Kidney glomerular epithelial cell (primary cell): ENCODE measurements at regions not wholly inside any gene's neighbourhood (a gene's known extent, or its start where the extent isn't known, plus 50 kb on each side); places are given as distances from the start of the nearest gene placed in this dataset.
"Not testable (repeated sequence)": the region's sequence is repeated elsewhere in the genome, so short reads cannot be mapped to it uniquely, and the experiment has no call there.

Experiments
- DNase-seq: peaks from one replicate; lab custom pipeline; 2025; lab: John Stamatoyannopoulos, UW

DNA sequence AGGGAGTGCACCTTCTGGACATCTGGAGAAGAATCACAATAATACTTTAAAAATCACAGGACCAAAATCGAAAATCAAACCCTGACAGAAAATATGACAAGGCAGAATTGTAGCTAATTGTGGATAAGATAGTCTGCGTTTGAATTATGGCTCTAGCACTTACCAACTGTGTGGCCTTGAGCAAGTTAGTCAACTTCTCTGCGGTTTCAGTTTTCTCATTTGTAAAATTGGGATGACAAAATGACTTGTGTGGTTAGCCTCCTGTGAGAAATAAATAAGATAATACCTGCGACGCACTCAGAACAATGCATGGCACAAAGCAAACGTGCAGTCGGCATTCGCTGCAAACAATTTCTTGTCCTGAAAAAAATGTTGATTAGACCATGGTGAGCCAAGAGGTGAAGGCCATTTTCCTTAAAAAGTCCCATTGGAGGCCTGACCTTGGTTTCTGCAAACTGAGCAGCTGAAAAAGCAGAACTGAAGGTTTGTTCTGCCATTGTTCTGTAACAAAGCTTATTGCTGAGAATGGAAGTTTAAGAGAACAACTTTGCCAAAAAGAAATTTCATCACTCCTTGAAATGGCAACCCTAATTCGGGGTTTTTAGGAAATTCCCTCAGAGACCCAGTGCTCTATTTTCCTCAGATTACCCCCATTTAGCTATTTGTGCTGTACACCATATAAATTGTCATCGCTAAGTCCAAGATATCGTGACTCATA is 266.3 kb downstream of the ERMARD start:
- DNase-seq: no peak

DNA sequence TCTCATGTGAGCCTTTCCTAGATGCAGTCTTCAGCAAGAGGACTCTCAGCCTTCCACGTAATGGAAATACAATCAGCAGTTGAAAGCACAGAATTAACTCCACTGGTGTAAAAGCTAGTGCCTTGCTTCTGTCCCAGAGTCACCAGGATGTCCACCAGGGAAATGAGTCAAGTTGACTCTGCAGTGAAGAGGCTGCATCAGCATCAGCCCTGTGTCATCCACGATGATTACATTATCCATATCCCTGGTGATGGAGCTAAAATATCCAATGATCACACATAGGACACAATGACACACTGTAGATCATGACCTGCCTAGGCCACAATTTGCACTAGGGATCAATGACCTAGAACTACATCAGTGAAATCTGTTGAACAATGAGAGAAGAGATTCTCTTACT is 262.4 kb downstream of the ERMARD start:
- no peak for DNase-seq

DNA sequence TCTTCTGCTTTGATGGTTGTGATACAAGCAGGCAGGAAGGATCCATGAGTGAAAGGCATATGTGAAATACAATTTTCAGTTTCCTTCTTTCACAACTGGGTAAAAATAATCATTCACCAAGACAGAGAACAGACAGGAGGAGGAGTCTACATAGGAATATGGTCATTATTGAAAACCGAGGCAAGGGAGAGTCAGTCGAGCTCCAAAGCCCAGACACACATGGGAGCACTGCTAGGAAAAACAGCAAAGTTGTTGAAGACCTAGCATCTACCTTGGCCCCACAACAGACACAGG is 260.6 kb downstream of the ERMARD start:
- DNase-seq: no peak

DNA sequence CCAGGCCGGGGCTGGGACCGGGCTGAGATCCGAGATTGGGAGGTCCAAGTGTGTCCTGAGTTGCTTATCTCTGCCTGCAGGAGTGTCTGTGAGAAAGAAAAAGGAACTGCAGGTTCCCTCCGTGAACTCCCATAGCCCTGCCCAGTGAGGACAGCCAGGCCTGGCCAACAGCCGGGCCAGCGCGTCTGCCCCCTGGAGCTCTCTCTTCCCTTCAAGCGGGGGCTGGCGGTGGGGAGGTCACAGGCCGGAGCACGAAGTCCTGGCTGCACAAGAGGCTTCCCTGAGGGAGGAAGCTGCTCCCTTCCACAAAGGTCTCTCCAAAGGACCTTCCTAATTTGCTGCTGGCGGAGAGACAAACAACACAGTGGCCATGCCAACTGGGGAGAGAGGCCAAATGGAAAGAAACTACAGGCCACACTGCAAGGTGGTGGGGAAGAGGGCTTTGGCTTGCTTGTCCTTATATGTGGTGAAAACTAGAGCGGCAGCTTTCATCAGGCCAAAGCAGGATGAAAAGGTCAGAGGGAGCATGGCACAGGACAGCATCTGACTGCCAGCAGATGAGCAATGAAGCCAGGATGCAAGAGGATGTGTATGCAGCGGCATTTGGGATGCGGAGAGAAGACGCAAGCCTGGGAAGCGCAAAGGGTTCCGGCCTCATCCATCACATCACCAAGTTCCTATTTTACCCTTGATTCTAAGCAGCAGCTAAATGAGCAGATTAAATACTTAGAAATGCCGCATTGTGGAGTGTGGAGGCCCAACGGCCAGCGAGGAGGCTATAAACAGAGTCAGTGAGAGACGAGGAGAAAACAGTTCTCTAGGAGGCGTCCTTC is 260.0 kb downstream of the ERMARD start:
- no peak for DNase-seq

DNA sequence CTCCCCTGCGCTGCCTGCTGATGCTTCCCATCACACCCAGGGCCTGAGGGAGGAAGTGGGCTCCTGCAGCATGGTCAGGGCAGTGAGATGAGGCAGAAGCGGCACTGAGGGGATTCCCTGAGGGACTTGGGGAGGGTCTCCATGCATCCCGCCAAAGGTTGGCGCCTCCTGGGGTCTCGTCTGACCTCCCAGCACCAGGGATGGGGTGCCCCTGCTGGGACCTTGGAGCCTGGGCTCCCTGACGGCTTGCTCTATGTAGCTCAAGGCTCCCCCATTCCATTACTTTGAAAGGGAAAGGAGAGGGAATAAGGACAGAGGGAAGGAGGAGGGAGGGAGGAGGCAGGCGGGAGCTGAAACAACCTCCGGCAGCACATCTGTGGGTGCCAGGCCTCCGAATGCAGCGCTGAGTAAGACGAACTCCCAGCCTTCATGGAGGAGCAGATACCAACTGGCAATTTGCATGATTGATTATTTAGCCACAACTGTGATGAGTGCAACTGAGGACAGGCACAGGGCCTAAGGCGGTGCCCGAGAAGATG is 259.3 kb downstream of the ERMARD start:
- no peak for DNase-seq

DNA sequence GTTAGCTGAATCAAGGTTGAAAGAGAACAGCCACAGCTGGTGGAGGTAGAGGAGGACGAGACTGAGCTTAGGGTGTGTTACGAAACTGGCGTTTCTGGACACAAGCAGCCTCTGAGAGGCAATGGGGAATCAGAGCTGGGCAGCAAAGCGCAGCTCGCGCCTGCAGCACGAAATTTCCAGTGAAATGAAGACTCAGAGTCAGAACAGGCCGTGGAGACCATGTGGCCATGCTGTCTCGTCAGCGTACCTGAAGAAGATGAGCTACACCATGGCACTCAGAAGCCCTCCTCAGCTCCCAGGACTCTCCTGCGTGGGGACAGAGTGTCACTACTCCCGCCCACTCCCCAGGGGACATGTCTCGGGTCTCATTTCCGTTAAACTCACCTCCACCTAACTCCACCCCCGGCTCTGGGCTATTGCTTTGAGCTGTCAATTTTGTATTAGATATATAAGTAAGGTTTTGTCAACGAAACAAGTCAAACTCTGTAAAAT is 256.9 kb downstream of the ERMARD start:
- DNase-seq: no peak

DNA sequence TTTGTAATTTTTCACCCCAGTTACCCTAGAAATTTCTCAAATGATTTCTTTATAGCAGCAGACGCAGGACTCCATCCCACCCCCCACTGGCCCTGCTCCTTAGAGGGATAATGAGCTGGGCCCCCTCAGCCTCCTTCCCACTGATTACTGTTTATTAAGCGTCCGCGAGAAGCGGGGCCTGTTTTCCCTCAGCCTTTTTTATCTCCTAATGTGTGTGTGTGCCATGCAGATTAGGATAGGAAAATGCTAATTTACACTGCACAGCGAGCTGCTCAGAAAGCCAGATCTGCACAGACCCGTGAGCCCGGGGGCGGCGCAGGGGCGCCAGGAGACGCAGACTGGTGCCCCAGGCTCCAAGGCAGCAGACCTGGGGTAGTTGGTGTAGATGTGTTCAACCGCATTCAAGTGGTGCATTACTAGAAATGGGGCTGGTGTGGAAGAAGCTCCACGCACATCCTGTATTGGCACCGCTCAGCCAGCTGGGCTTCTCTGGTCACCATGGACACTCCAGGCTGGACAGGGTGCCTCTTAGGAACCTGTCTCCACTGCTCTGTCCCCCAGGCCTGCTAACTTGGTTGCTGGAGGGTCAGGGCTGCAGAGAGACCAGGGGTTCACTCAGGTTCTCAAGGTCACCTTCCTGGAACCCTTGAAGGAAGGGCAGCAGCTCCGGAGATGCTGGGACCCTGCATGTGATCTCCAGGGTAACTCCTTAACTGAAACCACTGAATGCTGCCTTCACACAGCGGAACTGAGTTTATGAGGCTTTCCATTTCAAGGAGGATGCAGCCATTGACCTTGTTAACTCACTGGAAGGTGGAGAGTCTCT is 256.3 kb downstream of the ERMARD start:
- no peak for DNase-seq

DNA sequence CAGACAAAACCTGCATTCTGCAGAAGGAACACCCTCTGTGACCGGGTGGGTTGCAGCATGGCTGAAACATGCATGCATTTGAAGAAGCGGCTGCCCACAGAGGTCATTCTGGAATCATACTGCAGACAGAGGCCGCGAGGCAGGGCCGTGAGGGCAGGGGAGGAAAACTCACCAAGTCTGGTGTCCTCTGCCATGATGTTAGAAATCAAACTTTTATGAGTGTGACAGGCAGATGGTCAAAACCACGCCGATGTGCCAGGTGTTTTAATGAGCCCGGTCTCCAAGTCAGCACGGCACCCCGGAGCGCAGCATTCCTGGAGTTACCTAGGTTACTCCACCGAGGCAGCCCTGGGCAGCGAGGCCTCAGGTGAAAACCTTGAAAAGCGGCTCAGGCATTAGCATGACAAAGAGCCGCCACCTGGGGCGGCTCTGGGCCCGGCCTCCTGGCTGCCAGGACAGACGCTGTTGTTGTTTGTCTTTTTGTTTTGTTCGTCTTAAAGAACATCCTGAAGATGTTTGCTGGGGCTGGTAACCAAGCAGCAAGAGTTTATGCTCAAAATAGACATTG is 255.6 kb downstream of the ERMARD start:
- no peak for DNase-seq

DNA sequence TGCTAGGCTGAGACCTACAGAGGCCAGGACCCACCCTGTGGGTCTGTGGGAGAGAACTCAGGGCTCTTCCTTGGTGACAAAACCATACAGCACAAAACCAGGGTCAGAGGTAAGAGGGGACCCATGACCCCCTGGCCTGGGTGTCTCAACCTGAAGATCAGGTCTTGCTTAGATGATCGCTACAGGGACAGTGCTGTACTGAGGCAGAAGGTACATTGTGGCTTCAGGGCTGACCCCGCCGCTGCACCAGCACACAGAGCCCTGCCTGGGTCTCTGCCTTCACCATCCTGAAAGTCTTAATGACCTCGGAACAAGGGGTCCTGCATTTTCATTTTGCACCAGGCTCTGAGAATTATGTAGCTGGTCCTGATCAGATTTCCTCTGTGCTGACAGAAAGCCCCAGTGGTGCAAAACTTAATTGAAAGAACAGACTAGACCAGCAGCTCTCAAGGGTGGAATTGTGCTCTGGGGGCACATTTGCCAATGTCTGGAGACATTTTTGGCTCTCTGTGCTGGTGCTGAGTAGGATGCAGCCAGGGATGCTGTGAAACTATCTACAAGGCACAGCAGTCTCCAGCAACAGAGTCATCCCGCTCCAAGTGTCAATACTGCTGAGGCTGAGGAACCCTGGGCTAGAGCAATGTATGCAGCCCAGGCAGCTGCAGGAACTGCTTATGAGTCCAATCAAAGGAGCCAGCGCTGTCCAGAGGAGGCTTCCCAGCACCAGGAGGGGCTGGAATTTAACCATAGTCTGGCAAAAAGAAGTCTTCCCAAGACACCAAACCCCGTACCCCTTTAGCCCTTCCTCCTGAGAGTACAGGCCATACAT is 254.9 kb downstream of the ERMARD start:
- no peak for DNase-seq

DNA sequence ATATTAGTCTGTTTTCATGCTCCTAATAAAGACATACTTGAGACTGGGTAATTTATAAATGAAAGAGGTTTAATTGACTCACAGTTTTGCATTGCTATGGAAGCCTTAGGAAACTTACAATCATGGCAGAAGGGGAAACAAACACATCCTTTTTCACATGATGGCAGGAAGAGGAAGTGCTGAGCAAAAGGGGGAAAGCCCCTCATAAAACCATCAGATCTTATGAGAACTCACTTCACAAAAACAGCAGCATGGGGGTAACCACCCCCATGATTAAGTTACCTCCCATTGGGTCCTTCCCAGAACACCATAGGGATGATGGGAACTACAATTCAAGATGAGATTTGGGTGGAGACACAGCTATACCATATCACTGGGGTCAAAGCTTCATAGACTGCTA is 254.2 kb downstream of the ERMARD start:
- DNase-seq: no peak

DNA sequence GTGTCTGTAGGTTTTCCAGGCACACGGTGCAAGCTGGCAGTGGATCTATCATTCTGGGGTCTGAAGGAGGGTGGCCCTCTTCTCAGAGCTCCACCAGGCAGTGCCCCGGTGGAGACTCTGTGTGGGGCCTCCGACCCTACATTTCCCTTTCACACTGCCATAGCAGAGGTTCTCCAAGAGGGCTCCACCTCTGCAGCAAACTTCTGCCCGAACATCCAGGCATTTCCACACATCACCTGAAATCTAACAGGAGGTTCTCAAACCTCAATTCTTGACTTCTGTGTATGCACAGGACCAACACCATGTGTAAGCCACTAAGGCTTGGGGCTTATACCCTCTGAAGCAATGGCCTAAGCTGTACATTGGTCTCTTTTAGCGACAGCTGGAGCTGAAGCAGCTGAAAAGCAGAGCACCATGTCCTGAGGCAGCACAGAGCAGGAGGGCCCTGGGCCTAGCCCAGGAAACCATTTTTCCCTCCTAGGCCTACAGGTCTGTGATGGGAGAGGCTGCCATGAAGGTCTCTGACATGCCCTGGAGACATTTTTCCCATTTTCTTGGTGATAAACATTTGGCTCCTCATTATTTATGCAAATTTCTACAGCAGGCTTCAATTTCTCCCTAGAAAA is 253.3 kb downstream of the ERMARD start:
- no peak for DNase-seq

DNA sequence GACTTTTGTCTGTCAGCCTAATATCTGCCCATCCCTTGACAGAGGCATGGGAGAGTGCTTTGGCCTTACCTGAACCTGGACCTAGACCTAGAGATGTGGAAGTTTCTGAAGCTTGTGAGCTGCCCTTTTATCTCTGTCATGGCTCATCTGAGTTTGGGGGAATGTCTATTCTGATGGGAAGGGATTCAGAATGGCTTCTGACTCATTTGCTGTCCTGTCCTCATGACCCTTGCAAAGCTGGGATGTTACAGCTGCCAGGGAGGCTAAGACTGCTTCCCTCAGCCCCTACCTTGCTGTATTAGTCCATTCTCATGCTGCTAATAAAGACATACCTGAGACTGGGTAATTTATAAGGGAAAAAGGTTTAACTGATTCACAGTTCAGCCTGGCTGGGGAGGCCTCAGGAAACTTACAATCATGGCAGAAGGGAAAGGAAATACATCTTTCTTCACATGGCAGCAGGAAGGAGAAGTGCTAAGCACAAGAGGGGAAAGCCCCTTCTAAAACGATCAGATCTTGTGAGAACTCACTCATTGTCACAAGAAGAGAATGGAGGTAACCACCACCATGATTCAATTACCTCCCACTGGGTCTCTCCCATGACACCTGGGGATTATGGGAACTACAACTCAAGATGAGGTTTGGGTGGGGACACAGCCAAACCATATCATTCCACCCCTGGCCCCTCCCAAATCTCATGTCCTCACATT is 252.2 kb downstream of the ERMARD start:
- DNase-seq: no peak

DNA sequence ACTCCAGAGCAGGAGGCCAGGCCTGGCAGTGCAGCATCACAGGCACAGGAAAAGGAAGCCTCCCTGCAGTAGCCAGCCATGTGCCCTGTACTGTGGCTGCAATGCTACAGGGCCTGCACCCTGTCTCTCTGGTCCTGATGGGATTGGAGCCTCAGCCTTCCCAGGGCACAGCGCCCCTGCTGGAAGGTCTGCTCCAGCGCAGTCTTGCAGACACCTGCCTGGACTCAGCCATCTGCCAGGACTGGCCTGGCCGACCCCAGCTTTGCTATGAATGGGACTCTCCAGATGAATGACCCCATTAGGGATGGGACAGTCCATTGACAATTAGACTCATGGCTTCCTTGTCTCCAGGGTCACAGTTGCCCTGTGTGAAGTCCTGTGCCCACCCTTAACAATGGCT is 251.6 kb downstream of the ERMARD start:
- no peak for DNase-seq

DNA sequence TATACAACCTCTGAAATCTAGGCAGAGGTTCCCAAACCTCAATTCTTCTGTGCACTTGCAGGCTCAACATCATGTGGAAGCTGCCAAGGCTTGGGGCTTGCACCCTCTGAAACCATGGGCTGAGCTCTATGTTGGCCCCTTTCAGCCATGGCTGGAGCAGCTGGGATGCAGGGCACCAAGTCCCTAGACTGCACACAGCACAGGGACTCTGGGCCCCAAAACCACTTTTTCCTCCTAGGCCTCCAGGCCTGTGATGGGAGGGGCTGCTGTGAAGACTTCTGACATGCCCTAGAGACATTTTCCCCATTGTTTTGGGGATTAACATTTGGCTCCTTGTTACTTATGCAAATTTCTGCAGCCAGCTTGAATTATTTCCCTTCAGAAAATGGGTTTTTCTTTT is 250.4 kb downstream of the ERMARD start:
- DNase-seq: not testable (repeated sequence)

DNA sequence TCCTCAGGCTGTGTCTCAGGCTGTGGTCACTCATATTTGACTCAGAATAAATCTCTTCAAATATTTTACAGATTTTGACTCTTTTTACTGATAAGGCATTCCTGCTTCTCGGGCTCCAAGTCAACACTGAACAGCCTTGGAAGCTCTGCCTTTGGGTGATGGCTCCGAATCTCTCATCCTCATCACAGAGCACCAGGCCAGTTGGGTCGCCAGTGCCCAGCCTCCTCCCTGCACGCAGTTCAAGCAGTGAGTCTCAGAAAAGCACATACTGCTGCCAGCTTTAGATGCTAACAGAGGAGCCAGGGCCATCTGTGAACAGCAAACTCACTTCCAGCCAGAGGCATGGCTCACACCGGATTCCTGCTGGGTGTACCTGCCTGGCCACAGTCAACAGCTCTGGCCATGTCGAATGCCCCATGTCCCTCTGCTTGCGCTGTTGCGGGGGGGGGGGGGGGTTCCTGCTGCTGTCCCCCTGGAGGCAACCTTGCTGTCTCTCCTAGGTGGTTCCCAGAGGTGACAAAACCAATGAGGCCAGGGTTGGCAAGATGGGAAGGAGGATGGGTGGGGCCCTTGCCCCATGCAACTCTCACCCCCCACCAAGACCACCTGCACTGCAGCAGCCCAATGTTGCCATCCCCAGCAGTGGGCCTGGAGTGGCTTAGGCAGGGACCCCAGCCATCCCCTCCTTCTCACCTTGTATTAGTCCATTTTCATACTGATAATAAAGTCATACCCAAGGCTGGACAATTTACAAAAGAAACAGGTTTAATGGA is 248.8 kb downstream of the ERMARD start:
- DNase-seq: no peak

DNA sequence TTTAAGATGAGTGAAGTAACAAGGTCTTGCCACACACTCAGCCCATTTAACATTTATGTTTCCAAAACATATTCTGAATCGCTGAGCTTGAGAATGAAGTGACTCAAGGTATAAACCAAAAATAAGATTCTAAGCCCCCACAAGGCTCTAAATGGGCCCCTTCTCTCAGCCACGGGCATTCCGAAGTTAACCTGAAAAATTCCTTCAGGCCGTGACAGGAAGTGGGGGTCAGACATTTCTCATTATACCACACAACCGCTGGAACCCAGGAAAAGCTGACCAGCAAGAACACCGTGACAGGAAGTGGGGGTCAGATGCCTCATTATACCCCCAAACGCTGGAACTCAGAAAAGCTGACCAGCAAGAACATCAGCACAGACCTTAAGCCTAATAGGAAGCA is 247.9 kb downstream of the ERMARD start:
- no peak for DNase-seq

DNA sequence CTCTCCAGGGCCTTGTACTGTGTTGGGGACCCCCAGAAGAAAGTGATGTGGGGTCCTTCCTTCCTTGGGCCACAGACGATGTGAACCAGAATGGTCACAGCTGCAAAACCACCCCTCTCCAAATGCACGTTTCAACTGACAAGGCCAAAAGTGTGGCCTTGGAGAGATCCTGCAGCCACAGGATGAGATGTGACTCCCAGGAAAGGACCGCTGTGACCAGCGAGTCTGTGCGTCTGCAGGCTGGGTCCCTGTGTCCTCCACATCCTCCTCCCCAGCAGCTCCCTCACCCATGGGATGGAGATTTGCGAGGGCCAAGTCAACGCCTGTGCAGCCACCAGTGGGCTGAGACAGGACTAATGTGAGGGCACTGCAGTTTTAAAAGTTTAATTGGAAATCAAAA is 247.0 kb downstream of the ERMARD start:
- no peak for DNase-seq

DNA sequence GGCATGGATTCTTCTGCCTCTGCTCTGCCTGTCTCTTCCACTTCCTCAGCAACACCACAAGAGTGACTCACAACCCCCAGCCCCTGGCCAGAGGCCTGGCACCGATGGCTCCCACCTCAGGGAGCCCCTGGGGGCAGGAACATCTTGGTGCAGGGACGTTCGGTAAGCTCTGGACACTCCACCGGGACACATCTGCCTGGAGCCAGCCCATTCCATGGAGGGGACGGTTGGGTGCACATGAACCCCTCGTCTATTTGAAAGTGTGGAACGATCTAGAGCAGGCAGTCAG is 246.5 kb downstream of the ERMARD start:
- DNase-seq: no peak

DNA sequence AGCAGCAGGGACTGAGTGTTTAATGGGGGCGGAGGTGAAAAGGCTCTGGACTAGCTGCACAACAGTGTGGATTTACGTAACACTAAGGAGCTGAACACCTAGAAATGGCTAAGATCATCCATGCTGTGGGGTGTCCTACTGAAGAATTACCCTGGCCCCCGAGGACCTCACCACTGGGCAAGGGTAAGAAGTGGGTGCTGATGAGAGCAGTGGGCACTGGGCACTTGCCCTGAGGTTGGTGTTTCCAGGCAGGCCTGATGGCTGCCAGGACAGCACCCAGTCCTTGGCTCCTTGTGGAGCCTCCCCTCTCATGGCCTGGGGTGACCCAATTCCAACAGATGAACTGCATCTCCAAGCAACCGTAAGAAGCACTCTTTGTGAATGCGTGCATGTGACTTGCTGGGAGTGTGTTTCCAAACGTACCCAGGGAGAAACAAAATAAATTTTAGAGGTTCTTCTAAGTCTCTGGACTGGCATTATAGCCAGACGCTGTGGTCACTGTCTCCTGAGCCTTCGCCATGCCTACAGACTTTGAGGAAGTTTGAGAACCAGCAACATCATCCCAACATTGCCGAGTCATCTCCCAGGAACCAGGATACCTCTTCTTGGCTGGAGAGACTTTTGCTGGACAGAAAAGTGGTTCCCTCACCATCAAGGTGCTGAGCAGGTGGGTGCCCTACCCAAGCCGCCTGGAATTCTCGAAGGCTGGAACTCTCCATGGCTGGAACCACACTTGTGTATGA is 245.9 kb downstream of the ERMARD start:
- no peak for DNase-seq
